Fibroblast of villous mesenchyme (primary cell): ENCODE measurements at regions not wholly inside any gene's neighbourhood (a gene's known extent, or its start where the extent isn't known, plus 50 kb on each side); places are given as distances from the start of the nearest gene placed in this dataset.
A peak's percentile ranks its signal among the peaks of the same experiment; 100 is the strongest.
"Not testable (repeated sequence)": the region's sequence is repeated elsewhere in the genome, so short reads cannot be mapped to it uniquely, and the experiment has no call there.

Experiments
- DNase-seq: peaks from one replicate; pipeline ENCODE4 v3.0.0-alpha.2; 2010; ENCODE audit warnings: low read depth
- H3K4me3 ChIP-seq: 2 replicates; pipeline ENCODE4 v1.5.1; 2011; ENCODE audit warnings: low read depth, mild to moderate bottlenecking, low read length

DNA sequence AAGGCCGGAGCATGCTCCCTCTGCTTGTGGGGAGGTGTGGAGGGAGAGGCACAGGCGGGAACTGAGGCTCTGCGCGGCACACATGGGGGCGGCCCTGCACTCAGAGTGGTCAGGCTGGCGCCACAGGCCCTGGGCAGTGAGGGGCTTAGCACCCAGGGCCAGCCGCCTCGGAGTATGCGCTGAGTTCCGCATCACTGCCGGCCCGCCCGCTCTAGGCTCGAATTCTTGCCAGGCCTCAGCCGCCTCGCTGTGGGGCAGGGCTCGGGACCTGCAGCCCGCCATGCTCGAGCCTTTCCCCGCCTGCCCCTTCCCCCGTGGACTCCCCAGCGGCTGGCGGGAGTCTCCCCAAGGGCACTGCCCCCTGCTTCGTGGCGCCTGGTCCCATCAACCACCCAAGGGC, 905.9 kb downstream of the SPATA31A6 start:
- DNase-seq, H3K4me3 ChIP-seq: not testable (repeated sequence)

DNA sequence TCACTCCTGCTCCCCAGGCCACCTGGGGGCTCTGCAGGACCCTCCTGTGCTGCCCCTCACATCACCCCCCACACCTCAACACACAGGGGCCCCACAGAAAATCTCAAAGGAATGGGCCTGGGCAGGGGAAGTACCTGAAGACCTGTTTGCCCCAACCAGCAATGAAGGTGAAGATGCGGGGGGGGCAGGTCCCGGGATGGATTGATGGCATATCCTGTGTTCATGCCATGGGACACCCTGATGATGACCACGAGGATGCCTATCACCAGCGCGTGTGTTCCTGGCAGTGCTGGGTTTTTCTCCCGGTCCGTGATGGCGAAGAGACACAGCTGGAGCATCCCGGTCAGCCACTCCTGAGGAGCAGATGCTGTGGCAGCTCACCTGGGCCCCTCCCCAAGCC, 926.9 kb downstream of the SPATA31A6 start:
- not testable (repeated sequence) for H3K4me3 ChIP-seq, DNase-seq

DNA sequence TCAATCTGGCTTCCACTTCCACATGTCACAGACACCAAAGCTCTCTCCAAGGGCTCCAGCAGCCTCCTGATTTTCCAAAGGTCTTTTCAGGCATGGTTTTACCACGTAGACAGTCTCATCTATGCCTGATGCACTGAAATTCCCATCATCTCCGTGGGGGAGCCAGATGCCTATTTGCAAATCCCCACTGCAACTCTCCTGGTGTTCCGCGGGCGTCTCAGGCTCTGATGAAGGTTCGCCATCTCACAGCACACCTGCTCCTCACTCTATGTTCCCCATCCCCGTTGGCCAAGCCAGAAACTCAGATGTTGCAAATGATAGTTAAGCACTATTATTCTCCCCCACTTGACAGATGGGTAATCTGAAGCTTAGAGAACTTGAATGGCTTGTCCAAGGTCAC, 929.4 kb downstream of the SPATA31A6 start:
- DNase-seq, H3K4me3 ChIP-seq: not testable (repeated sequence)

DNA sequence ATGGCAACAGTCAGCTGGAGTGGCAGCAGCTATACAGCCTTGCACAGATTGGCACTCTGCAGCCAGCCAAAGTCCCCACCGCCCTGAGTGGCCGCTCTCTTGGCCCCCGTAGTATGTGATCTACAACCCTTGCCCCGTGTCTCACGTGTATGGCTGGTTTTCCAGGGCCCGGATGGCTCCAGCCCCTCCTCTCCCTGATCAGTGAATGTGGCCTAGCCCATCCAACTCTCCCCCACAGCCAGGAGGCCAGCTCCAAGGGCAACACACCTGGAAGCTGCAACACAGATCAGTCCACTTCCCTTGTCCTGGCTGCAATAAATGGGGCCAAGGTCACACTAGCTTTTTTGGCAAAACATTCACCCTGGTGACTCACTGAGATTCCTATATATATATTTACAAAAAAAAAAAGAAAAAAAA, 932.4 kb downstream of the SPATA31A6 start:
- DNase-seq, H3K4me3 ChIP-seq: not testable (repeated sequence)

DNA sequence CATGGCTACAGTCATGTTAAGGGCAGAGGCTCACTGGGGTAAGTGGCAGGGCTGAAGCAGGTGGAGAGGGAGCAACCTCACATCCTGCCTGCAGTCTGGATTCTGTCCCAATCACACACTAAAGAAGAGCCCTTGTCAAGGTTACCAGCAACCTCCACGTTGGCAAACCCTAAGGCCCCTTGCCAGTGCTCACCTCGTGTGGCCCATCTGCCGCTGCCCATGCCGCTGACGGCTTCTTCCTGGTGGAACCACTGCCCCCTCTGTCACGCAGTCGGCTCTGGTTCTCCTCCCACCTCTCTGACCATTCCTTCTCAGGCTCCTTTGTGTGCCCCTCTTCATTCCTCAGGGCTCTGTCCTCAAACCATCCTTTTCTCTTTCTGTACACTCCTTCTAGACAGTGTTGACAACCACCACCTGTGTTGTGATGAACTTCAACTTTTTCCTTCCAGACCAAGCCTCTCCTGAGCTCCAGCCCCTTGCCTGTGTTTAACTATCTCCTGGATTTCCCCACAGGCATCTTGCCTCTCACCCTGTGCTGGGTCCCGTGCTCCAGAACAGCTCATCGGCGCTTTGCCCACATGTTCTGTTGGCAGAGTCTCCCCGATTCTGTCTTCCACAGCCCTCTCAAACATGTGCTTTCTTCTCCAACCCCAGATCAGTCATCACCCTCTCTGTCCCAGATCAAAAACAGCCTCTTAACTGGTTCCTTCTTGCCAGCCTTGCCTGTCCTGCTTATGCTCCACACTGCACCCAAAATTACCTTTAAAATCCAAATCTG, 934.8 kb downstream of the SPATA31A6 start:
- not testable (repeated sequence) for H3K4me3 ChIP-seq, DNase-seq

DNA sequence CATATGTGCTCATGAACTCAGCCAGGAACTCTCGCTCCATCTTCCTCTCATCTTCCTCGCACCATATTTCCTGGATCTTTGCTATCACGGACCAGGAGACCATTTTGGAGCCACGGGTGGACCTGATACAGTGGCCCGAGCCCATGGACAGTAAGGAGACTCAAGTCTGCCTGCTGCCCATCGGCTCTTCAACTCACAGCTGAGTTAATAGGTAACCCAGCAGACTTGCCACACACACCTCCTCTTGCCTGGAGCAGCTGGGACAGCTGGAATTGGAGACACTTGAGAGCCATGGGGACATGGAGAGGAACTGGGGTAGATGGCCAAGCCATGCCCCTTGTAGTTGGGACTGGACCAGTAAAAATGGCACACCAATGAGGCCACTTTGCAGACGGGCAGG, 936.1 kb downstream of the SPATA31A6 start:
- not testable (repeated sequence) for DNase-seq, H3K4me3 ChIP-seq

DNA sequence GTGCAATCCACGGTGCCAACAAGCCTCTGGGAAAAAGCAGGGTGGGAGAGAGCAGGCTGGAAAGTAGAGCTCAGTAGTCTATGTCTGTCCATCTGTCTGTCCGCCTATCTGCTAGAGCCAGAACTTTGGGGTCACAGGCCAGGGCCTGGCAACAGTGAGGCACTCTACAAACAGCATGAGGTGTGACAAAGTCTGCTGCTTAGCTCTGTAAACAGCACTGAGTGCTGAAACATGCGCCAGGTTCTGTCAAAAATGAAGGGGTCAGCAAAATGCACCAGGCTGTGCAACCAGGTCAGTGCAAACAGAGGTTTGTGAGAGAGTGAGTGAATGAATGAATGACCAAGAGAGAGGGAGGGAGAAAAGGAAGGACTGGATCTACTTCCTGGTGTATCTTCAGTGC, 936.5 kb downstream of the SPATA31A6 start:
- not testable (repeated sequence) for DNase-seq, H3K4me3 ChIP-seq

DNA sequence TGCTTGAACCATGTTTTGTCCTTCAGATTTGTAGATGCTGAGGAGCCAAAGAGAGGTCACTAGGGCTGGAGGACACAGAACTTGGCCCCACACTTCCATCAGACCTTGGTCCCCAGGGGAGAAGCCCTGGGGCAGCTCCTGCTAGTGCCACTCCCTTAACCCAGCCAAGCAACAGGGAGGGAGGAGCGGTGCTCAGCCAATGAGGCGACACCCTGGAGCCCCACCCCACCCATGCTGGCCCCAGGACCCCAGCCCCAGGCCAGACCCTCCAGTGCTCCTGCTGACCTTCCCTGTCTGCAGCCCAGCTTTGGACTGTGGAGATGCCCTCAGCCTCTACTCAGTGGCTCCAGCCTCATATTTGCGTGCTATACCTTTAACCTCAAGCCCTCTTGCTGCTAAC, 942.4 kb downstream of the SPATA31A6 start:
- H3K4me3 ChIP-seq, DNase-seq: not testable (repeated sequence)

DNA sequence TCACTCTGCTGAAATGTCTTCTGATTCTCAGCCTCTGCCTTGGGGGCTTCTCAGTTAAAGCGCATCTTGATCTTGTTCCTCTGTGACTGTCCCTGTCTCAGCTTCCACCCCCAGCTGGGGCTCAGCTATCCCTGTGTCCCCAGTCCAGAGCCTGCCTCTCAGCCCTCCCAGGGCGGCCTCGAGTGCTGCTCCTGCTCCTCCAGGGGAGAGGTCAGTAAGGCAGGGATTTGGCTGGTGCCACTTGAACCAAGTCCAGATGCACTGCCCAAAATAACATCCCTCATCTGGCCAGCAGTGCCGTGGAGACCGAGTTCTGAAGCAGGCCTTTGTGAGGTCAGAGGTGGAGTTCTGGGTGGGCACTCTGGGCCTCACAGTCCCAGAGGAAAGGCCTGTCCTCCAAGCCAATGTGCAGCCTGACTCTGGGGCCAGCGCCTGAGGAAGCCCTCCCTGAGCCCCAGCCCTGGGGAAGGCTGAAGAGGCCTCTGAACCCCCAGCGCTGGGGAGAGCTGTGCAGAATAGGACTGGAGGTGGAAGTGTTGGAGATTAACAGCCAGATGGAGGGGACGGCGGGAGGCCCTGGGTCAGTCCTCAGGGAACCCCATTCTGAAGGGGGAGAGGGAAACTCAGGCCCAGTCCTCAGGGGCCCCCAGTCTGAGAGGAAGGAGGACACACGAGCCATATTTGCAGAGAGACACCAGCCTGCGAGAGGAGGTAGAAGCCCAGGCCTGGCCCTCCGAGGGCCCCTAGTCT, 943.7 kb downstream of the SPATA31A6 start:
- H3K4me3 ChIP-seq, DNase-seq: not testable (repeated sequence)

DNA sequence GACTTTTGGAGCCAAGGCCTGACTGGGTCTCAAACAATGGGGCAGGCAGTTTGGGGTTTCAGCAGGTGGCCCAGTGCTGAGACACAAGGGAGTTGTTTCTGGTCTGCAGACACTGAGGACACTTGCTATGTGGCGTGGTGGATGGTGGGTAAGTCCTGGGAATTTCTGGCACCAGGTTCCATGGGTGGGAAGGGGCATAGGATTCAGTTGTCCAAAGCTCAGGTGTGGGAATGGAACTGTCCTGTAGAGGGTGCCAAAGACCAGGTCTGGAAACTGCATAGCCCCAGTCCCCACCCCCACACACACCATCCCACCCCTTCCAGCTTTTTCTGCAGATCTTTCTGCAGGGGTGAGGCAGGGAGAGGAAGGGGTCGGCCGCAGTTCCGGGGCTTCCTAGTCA, 944.5 kb downstream of the SPATA31A6 start:
- DNase-seq, H3K4me3 ChIP-seq: not testable (repeated sequence)

DNA sequence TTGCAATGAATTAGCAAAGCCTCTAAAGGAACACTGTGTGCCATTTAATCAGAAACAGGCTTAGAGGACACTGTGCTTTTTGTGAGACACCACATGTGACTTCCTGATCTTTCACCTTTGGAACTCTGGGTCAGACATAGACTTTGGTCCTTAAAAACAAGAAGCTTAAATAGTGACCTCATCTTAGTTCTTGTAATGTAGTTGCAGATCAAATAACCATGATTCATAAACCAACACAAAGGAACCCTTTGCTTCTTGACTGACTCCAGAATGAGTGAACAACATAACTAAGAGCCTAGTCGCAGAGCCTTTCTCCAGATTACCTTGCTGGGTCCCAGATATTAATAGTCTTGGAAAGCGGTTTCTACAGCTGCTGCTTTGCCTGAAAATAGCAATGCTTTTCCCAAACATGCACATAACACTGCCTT, 947.3 kb downstream of the SPATA31A6 start:
- H3K4me3 ChIP-seq, result not testable (repeated sequence)
- DNase-seq, result peak; percentile 30

DNA sequence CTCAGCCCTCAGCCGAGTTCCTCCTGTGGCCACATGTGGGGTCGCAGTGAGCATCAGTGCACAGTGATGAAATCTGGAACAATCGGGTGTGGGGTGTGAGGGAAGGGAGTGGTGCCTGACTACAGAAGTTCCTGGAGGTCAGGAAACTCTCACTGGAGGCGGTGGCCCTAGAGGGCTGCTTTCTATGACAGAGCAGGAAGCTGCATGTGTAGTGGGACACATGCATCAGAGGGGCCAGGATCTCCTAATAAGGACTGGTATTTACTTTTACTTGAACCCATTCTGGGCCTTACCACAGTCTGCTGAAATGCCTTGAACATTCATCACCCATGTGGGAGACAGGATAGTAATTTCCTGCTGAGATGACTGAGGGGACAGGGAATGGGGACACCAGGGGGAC, 952.0 kb downstream of the SPATA31A6 start:
- not testable (repeated sequence) for H3K4me3 ChIP-seq
- peak; percentile 12 for DNase-seq

DNA sequence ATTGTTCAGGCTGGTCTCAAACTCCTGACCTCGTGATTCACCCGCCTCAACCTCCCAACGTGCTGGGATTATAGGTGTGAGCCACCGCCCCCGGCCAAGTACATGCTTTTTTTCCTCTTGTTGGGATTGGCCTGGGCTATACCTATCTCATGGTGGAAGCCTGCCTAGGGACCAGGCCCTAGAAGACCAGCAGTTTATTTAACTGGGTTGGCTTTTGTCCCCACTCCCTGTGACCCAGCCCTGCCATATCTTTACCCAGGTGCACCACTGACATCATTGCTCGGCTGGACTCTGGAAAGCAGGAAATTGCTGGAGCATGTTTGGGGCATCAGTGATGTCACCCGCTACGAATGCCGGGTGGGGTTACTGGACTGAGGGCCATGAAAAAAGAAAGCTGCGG, 955.5 kb downstream of the SPATA31A6 start:
- H3K4me3 ChIP-seq, result not testable (repeated sequence)
- peak; percentile 2 for DNase-seq

DNA sequence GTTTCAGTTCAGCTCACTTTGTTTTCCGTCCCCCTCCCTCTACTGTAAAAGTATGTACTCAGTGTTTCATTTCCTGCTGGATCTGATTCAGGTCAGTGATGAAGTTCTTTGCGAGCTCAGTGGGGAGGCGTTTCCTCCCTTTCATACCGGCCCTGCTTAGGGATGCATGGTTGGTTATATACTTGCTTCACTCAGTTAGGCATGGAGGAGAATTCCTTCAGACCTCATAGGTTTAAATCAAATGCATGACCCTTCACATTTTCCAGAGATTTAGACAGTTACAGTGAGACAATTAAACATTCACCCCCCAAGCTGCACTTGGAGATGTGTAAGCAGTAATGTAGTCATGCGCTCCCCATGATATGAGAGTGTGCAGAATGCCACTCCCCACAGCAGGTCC, 955.9 kb downstream of the SPATA31A6 start:
- H3K4me3 ChIP-seq, DNase-seq: not testable (repeated sequence)

DNA sequence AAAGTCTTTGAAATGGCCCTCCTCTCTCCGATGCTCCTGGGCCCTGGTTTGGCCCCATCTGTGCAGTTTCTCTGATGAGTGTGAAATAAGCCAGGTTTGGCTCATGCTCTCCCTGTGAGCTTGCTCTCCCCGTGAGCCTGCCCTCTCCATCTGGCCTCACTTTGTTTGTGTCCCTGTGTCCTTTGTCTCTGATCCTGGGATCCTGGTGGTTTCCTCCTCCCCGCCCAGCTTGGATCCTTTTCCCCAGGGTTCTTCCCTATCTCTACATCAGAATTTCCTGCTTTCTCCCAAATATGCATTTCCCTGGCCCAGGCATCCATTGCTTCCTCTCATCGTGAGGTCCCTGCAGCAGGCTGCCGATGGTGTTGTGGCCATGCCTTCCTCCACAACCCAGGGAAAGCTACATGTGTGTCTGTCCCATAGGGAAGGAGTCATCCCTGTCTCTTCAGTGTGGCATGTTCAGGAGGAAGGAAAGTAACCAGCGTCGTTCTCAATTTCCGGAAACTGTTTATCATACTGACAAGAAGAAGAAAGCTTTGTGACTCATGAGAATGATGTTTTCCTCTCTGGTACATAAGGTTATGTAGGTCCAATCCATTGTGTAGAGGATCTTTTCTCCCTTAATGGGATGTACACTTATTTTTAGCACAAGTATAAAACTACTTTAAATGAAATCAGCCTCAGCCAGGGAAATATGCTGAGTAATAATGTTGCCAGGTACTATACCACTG, 956.6 kb downstream of the SPATA31A6 start:
- DNase-seq, result peak; percentile 51
- H3K4me3 ChIP-seq, result not testable (repeated sequence)
